GM21360 (cell line): ENCODE measurements at regions not wholly inside any gene's neighbourhood (a gene's known extent, or its start where the extent isn't known, plus 50 kb on each side); places are given as distances from the start of the nearest gene placed in this dataset.

ENCODE experiments used
- ATAC-seq: cut with Tn5 transposase; IDR thresholded peaks from one replicate; pipeline ENCODE4 v1.9.1; 2021; ENCODE audit warnings: mild to moderate bottlenecking, moderate library complexity; ENCODE audit not compliant: unreplicated experiment

DNA sequence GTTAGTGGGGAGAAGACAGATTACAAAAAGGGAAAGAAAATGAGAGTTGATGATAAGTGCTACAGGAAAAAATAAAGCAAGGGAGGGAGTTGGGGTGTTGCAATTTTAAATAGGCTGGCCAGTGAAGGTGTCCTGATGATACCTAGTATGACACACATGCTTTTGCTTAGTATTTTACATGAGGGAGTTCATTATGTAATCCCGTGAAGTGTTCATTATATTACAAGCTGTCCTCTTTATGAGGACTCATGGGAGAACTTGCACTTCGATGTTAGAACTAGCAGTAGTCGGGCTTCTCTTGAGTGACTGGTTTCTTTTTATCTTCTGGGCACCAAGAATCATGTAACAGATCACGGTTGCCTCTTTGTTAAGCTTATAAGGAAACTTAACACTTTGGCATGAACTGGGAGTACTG, 102.3 kb upstream of the MTPN start:
- ATAC-seq: no peak

DNA sequence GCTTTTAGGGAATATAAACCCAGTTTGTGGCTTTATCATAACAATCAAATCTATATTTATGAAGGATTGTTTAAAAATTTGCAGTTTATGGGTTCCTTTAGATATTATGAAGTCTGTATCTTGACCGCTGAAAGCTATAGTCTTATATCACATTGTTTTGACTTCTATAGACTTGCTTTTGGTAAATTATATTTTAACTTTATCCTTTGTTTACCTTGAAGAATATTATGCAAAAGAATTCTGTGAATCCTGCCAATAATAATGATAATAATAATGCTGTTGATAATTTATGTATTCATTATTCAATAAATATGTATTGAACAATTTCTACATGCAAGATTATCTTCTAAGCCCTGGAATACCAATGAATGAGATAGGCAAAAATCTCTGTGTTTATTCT, 101.9 kb upstream of the MTPN start:
- ATAC-seq: no peak

GRCh38 chr7:136078630-136079029, 101.5 kb upstream of the MTPN start:
- ATAC-seq: no peak

DNA sequence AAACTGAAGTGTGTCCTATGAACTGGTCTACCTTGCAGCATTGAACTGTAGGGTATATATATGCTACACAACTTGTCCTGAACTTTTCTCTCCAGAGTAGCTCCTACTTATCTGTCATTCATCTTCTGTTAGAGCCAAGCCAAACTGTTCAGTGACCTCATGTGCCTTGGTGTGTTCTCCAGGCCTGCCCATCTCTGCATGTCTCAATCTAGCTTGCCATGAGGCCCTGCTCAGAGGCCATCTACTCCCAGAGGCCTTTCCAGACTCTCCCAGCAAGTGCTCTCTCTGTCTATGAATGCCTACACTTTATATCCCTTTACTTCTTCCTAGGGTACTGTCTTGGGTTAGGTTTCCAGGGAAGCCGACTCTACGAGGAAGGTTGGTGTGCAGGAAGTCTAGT, 99.8 kb upstream of the MTPN start:
- ATAC-seq: no peak

DNA sequence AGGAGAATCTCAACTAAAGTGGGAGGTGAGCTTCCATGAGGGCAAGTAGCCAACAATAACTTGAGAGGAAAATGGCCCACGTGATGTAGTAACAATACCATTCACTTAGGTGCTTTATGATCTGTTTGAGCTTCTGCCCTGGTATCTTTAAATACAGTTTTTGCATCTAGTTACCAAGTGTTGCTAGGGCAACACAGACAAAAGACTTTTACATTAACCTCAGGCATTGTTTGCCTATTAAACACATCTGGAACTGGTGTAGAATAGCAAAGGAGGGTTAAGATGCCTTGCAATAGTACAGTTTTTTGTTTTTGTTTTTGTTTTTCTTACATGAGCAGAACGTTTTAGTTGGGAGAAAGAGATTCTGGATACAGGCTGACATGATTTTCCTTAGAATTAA, 97.7 kb upstream of the MTPN start:
- ATAC-seq: no peak

DNA sequence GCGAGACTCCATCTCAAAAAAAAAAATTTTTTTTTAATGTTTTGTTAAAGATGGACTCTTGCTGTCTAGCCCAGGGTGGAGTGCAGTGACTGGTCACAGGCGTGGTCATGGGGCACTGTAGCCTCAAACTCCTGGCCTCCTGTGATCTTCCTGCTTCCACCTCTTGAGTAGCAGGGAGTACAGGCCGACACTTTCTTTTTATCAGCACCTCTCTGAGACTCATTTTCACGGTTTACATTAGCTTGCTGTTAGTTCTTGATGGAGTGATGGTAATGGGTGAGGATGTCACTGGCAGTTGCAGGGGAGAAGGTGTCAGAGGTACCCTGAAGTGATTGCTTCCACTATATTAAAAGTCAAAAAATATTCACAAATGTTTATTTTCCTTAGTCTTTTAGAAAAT, 95.3 kb upstream of the MTPN start:
- no peak for ATAC-seq

DNA sequence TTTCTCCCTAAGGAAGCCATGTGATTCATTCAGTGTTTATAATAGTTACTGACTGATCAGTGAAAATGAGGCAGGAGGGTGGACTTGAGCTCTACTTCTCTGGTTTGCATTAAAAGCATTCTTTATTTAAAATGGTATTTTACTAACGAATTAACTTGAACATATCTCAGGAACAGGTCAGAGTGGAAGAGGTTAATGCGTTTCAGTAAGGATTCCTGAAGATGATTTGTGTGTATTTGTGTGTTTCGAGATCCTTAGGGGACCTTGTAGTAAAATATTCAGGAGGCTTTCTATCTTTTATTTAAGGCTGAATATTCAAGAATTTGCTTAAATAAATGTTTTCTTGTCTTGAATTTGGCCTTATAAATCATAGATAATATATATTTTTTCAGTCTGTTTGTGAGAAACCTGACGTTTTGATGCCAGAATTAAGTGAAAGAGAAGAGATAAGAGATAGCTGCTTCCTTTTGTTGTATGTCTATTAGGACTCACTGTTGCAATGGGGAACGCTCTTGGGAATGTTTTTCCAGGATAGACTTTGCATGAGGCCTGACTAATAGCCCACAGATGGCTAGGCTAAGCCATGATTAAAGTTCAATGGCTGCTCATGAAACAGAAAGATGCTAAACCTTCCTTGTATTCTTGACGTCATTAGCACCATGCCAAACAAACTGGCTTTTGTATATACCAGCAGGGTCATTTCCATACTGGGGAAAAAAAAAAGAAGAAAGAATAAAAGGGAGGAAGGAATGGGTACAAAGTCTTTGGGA, 93.8 kb upstream of the MTPN start:
- no peak for ATAC-seq

GRCh38 chr7:136069840-136070529, 92.8 kb upstream of the MTPN start:
- ATAC-seq: no peak

DNA sequence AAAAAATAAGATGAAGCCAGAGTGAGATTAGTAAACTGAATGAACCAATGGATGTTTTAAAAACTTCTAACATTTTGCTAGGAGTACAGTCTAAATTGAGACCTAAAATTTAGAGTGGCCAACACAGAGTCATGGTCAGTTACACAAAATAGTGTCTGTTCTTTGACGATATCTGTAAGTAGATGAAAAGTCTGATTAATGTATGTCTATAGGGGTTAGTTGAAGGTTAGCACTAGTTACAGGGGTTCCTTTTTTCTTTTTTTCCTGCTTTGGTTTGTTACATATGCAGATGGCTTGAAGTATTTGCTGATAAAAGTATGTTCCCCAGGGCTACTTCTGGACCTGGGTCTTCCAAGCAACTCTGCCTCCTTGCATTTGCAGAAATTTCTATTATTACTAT, 90.1 kb upstream of the MTPN start:
- no peak for ATAC-seq

DNA sequence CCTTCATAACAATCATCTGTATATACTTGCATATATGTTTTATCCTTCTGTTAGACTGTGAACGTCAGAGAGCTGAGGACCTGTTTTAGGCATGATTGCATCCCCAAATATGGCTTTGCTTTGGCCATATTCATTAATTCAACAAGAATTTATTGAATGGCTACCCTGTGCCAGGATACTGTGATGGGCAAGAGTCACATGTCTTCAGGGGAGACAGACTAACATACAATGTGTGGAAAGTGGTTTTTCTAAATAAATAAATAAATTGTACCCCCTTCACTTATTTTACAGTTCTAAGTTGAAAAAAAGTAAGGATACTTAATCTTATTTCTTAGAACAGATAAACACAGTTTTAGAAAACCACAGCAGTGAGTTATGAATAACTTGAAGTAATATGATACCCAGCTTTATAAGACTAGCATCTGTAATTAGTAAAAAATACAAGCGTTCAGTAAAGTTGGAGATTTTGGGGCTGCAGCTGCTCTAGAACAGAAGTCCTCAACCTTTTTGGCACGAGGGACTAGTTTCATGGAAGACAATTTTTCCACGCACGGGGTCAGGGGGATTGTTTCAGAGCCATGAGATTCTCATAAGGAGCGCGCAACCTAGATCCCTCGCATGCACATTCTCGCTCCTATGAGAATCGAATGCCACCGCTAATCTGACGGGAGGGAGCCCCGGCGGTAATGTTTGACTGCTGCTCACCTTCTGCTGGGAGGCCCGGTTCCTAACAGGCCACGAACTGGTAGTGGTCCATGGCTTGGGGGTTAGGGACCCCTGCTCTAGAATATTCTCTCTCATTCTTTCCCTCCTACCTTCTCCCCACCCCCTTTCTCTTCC, 89.4 kb upstream of the MTPN start:
- no peak for ATAC-seq

- ATAC-seq: no peak
These were observed 87.6 kb upstream of the MTPN start for GRCh38 chr7:136064627-136065237.

GRCh38 chr7:136064081-136064480, 86.9 kb upstream of the MTPN start:
- no peak for ATAC-seq

DNA sequence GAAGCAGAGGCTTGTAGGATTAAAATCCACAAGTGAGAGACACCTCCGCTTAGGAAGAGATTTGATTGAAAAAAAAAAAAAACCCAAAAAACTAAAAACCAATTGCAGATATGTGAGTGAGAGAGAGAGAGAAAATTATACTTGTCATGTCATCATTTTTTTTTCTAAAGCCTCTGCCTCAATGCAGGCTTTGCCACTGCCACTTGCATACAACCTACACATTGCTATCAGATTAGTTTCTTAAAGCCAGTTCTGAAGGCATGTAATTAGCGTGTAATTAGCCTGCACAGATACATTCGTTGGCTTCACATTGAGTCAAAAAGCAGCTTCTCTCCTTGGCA, 86.1 kb upstream of the MTPN start:
- ATAC-seq: no peak

DNA sequence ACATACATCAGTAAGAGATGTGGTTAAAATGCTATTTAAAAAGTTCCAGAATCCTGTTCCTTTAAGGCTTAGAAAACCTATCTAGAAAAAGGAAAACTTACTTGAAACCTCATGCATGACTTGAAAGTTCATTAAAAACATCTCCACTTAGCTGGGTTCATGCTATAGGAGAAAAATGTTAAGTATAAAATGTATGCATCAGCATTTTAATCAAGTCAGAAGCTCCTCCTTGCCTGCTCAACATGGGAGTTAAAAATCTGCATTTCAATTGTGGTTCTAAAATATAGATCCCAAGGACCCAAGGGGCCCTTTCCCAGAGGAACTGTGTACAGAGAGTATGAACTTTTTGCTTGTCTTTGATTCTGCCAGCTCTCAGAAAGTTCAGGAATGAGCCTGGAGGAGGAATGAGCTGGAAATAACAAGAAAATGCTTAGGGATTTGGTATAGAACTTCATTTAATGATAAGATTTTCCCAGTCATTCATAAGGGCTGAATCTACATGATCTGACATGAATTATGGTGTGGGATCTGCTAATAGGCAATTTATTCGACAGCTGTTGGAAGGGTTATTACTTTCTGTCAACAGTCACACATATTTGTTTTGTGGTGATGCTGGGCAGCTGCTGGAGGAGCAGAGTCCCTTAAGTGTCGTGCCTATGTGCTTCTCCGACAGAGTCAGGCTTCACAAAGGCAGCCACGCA, 85.6 kb upstream of the MTPN start:
- no peak for ATAC-seq

DNA sequence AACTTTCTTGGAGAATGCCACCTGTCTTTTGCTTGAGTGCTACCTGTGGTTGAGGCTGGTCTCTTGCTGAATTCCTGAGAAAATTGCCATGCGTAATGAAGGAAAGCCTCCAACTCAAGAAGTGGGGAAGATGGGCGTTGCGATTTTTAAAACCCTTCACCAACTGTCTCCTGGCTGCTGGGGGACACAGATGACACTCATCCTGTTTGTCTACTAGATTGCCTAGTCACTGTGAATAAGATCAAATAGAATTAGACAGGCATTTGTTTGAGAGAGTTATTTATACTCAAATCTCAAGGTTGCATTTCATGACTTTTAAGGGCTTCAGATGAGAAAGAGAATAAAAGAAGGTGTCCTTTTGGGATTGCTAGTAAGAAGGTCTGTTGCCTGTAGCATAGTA, 84.3 kb upstream of the MTPN start:
- no peak for ATAC-seq

- no peak for ATAC-seq
These were observed 81.4 kb upstream of the MTPN start for GRCh38 chr7:136058546-136058945.

GRCh38 chr7:136057509-136057908, 80.3 kb upstream of the MTPN start:
- no peak for ATAC-seq

DNA sequence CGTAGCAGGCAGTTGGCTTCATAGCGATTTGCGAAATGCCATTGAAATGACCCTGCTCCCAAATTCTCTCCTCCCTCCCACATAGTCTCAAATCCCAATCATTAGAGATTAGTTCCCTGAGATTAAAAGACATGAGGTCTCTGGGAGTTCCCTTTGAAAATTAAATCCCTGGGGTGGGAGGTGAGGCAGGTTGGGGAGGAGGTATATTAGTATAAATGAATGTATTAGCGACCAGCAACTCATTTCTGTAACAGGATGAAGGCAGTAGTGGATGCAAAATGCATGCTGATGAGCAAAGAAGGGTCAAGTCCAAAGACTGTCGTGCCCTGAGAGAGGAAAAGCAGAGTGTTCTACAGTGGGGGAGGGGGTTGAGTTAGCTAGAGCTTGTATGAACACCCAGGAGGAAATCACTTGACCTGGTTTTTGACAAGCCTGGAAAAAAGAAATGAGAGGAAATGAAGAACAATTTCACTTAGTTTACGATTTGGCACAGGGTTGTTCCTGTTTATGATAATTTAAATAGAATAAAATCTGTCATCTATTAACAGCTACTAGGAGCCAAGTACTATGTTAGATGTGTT, 79.6 kb upstream of the MTPN start:
- ATAC-seq: no peak

DNA sequence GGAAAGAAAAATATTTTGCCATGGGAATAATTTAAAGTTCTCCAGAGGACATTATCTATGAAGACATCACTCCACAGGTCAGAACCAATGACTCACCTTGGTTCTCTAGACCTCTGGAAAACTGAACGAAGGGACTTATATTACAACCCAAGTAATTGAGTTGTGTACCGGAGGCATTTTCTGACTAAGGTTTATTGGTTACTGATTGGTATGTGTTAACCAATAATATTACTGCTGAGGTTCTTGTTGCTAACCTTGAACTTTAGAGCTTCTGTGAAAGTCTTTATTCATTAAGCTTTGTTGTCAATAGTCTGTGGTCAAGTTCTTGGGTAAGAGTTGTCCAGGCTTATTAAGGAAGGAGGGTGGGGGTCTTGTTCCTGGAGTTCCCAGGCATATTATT, 78.1 kb upstream of the MTPN start:
- no peak for ATAC-seq

DNA sequence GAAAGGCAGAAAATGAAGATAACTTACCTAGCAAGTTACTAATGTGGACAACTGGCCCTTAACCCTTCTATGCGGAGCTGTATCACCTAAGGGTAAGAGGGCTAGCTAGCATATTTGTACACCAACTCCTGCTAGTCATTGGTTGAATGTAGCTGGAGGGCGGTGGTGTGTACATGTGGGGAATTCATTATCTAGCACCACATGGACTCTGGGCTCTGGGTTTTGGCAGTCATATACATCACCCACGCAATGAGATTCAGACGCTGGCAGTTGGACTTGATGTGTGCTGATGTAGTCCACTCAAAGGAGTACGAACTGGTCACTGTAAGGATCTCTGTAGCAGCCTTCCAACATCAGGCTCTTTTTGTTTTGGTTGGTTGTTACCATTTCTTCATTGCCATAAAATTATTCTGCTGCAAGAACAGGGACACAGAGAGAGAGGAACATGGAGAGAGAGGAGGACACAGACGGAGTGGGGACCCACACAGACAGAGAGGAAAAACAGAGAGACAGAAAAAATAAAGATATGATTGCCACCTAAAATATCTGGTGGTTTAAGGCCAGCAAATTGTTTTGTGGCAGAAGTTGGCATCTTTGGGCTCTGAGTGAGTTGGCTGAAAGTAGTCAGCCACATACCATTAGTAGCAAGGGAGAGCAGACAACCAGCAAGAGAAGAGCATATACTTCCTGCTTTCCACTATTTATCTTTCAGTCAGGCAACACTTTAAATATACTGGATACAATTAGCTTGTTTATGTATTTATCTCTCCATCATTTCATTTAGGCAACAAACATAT, 76.7 kb upstream of the MTPN start:
- ATAC-seq: no peak
